ENCODE measurements at regions not wholly inside any gene's neighbourhood (a gene's known extent, or its start where the extent isn't known, plus 50 kb on each side); places are given as distances from the start of the nearest gene placed in this dataset.
"Not testable (repeated sequence)": the region's sequence is repeated elsewhere in the genome, so short reads cannot be mapped to it uniquely, and the experiment has no call there.

GRCh38 chrX:40853004-40853815 lies 117.9 kb upstream of the MED14 start:
- no peak for DNase-seq (ENCODE audit: low read depth)

DNA sequence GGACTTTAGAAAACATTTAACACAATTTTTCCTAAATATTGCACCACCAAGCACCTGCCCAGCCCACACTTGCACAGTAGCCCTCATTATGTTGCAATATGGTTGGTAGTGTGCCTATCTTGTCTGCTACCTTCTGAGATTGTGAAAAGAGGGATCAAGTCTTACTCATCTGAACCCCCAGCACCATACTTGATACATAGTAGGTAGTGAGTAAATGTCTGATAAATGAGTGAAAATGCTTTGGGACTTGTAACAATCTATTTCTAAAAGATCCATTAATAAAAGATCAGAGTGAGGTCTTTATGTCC lies 118.4 kb upstream of the MED14 start:
- DNase-seq (ENCODE audit: low read depth): no peak

- no peak for DNase-seq (ENCODE audit: low read depth)
Measured at GRCh38 chrX:40854242-40854641, 118.9 kb upstream of the MED14 start.

GRCh38 chrX:40855411-40855810 lies 120.1 kb upstream of the MED14 start:
- peak; percentile 96 for DNase-seq (ENCODE audit: low read depth)

GRCh38 chrX:40855932-40856515 lies 120.7 kb upstream of the MED14 start:
- no peak for DNase-seq (ENCODE audit: low read depth)

- DNase-seq (ENCODE audit: low read depth): not testable (repeated sequence)
Measured at GRCh38 chrX:40861952-40862554, 126.7 kb upstream of the MED14 start.

DNA sequence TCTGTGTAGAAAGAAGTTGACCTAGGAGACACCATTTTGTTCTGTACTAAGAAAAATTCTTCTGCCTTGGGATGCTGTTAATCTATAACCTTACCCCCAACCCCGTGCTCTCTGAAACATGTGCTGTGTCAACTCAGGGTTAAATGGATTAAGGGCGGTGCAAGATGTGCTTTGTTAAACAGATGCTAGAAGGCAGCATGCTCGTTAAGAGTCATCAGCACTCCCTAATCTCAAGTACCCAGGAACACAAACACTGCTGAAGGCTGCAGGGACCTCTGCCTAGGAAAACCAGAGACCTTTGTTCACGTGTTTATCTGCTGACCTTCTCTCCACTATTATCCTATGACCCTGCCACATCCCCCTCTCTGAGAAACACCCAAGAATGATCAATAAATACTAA lies 127.9 kb upstream of the MED14 start:
- not testable (repeated sequence) for DNase-seq (ENCODE audit: low read depth)

DNA sequence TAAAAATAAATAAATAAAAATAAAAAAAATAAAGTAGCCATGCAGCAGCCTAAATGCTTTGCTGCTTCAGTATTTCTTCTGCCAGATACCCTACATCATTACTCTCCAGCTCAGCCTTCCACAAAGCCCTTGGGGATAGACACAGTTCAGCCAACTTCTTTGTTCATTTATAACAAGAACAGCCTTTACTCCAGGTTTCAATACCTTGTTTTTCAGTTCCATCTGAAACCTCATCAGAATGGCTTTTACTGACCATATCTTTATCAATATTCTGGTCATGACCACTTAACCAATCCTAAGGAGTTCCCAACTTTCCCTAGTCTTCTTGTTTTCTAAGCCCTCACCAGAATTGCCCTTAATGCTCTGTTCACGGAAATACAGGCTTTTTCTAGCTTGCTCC lies 128.3 kb upstream of the MED14 start:
- DNase-seq (ENCODE audit: low read depth): no peak

GRCh38 chrX:40864972-40865371 lies 129.6 kb upstream of the MED14 start:
- DNase-seq (ENCODE audit: low read depth): peak; percentile 77

DNA sequence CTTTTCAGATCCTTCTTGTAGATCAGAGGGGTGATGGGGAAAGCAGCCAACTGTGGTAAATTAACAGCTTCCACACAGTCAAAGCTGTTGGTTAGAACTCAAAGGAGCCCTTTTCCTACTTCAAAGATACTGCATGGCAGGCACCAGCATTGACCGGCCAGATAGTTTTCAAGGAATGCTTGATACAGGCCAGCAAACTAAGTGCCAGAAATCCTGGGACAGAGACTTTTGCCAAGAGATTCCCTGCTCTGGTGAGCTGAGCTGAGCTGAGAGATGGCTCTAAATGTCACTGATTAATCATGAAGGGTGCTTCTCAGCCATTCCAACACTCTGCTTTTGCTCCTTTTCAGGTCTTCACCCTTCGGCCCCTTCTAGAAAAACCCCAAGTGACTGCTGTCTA lies 131.6 kb upstream of the MED14 start:
- DNase-seq (ENCODE audit: low read depth): peak; percentile 65

DNA sequence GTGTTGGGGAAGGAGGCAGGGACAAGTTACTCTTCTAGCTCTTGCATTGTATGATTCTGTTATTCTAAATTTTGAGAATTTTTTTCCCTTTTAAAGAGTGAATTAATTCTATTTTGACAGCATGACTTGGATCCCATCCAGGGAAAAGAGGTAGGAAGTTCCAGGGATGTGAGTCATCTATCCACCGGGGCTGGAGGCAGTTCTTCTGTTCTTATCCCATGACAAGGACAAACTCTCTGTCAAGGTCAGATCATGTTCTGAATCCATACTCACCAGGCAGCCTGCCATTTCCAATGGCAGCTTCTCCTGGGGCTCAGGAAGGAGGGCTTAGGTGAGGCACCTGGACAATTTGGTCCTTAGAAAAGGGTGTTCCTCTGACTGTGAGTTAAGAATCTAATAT lies 132.0 kb upstream of the MED14 start:
- DNase-seq (ENCODE audit: low read depth): peak; percentile 91

DNA sequence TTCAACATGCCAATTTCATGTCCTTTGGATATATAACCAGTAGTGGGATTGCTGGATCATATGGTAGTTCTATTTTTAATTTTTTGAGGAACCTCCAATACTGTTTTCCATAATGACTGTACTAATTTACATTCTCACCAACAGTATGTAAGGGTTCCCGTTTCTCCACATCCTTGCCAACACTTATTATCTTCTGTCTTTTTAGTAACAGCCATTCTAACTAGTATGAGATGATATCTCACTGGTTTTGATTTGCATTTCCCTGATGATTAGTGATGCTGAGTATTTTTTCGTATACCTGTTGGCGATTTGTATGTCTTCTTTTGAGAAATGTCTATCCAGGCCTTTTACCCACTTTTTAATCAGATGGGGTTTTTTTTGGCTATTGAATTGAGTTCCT lies 133.5 kb upstream of the MED14 start:
- no peak for DNase-seq (ENCODE audit: low read depth)

DNA sequence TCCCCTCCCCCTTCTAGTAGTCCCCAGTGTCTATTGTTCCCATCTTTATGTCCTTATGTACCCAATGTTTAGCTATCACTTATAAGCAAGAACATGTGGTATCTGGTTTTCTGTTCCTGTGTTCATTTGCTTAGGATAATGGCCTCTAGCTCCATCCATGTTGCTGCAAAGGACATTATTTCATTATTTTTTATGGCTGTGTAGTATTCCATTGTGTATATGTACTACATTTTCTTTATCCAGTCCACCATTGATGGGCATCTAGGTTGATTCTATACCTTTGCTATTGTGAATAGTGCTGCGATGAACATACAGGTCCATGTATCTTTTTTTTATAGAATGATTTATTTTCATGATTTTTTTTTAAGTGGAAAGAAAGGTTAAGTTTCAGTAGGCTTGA lies 135.6 kb upstream of the MED14 start:
- not testable (repeated sequence) for DNase-seq (ENCODE audit: low read depth)

GRCh38 chrX:40871385-40872082 lies 136.2 kb upstream of the MED14 start:
- peak; percentile 56 for DNase-seq (ENCODE audit: low read depth)

DNA sequence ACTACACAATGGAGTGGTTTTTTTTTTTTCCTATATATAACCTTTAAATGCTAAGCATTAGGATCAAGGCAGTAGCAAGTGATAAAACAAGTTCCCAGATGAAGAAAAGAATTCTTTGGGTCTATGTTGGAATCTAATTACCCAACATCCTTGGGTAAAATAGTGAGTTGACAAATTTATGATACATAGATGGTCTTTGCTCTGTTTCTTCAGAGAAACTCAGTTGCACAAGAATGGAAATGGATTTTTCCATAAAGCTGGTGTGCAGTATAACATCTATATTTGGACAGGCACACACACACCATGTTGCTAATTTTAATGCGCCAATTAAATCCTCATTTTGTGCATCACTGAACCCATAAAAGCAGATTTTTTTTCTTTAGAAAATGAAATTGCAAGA lies 137.0 kb upstream of the MED14 start:
- no peak for DNase-seq (ENCODE audit: low read depth)

DNA sequence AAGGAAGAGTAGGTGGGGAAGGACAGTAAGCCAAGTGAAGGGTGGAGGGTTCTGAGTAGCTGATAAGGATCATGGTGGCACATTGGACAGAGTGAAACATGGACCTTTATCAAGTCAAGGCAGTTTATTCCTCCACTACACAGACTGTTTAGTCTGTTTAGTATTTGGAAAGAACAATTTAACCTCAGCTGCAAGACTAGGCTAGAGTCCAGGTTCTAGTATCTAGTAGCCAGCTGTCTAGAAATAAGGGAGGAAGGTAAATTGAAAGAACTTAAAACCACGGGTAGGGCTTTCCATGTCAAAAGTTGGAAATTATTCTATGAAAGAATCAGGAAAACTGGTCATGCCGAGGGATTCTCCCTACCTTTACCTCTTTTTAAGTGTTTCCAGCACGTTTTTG lies 140.1 kb upstream of the MED14 start:
- no peak for DNase-seq (ENCODE audit: low read depth)

DNA sequence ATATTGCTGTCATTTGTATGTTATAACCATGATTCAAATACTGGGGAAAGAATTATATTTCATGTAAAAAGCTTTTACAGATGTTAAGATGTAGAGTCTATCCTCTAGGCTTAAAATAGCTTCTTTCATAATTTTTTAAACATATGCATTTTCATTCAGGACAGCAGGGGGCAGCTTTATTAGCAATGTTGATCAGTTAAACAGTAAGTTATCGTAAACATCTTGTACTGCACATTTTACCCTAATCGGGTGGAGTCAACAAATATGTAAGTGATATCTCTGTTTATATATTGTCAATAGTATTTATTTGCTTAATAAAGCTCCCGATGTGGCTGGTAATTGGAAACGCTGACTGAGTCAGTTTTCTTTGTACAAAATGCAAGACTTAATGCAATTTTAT lies 142.5 kb upstream of the MED14 start:
- DNase-seq (ENCODE audit: low read depth): peak; percentile 32

DNA sequence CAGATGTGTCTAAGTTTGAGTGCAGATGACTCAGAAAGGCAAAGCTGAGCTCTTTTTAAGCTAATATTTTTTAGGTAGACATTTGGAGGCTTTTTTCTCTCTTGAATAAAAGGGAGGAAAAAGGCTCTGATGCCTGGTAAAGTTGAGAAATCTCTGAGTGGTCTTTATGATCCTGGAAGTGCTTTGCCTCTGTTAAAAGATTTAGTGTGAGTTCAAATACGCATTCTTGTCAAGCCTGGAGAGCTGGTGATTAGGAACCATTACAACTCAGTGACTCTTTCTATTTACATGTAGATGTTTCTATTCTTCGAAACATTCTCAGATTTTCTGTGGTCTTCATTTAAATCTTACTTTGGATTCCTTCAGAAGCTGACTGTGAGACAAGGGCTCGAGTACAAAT lies 143.4 kb upstream of the MED14 start:
- no peak for DNase-seq (ENCODE audit: low read depth)

GRCh38 chrX:40879172-40879571 lies 143.8 kb upstream of the MED14 start:
- DNase-seq (ENCODE audit: low read depth): not testable (repeated sequence)

GRCh38 chrX:40880712-40881111 lies 145.4 kb upstream of the MED14 start:
- DNase-seq (ENCODE audit: low read depth): no peak

- DNase-seq (ENCODE audit: low read depth): no peak
Measured at GRCh38 chrX:40883021-40883619, 147.8 kb upstream of the MED14 start.

- peak; percentile 33 for DNase-seq (ENCODE audit: low read depth)
Measured at GRCh38 chrX:40885989-40886388, 150.6 kb upstream of the MED14 start.
